ENCODE measurements at regions not wholly inside any gene's neighbourhood (a gene's known extent, or its start where the extent isn't known, plus 50 kb on each side); places are given as distances from the start of the nearest gene placed in this dataset.

DNA sequence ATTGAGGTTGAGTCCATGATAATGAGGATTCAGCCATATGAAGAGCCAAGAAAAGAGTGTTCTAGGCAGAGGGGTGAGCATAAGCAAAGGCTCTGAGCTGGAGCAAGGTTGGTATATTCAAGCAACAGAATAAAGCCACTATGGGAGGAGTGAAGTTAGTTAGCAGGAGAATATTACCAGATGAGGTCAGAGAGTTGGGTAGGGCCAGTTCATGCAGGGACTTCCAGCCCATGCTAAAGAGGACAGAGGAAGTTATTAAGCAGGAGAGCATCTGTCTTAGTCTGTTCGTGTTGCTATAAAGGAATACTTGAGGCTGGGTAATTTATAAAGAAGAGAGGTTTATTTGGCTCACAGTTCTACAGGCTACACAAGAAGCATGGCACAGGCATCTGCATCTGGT is 57.1 kb upstream of the ATG10 start:
- DNase-seq: no peak

DNA sequence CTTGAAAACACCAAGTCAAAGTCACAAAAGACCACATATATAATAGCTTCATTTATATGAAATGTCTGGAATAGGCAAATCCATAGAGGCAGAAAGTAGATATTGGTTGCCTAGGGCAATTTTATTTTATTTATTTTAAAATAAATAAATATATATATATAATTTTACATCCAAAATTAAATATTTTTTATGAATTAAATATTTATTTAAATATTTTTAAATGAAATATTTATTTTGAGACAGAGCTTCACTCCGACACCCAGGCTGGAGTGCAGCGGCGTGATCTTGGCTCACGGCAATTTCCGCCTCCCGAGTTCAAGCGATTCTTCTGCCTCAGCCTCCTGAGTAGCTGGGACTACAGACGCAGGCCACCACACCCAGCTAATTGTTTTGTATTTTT is 58.9 kb upstream of the ATG10 start:
- DNase-seq: no peak

DNA sequence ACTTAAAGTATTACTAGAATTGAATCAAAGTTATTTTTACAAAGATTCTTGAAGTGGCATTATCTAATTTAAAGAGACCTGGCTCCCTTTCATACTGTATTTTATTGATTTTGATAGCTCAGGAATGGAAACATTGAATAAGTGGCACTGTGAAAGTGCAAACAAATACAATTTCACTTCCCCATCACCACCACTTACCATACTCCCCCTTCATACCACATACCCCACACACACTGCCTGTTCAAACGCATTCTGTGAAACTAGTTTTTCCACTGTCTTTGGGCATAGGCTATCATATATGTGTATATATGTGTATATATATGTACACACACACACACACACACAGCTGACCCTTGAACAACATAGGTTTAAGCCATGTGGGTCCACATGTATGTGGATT is 62.1 kb upstream of the ATG10 start:
- no peak for DNase-seq

DNA sequence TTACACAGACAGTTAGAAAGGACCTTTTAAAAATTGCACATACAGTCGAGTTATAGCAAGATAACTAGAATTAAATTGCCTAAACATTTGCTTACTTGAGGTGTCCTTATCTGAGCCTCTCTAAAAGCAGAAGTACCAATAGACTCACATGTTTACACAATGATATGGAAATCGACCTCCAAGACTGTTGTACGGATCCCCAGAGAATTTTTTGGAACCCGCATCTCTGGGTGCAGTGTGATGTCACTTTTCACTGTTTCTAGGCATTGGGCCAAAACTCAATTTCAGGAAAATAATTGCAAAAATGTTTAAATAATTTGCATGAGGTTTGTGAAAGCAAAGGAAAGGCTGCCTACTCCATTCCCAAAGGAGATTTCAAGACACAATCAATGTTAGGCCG is 63.1 kb upstream of the ATG10 start:
- DNase-seq: no peak

DNA sequence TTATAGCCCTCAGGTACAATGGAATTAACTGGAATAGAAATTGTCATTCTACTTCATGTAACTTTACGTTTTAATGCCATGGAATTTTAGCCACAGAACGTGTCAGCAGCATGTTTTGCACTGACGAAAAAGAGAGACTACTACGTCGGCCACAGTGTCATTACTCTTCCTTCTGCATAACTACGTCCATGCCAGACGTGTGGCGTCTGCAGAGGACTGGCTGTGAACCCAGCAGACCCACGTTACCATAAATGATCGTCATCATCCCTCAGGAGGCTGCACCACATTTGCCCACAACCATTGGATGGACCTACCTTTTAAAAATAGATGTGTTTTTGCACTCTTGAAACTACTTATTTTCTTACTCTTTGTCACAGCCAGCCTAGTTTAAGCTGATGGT is 63.8 kb upstream of the ATG10 start:
- no peak for DNase-seq

DNA sequence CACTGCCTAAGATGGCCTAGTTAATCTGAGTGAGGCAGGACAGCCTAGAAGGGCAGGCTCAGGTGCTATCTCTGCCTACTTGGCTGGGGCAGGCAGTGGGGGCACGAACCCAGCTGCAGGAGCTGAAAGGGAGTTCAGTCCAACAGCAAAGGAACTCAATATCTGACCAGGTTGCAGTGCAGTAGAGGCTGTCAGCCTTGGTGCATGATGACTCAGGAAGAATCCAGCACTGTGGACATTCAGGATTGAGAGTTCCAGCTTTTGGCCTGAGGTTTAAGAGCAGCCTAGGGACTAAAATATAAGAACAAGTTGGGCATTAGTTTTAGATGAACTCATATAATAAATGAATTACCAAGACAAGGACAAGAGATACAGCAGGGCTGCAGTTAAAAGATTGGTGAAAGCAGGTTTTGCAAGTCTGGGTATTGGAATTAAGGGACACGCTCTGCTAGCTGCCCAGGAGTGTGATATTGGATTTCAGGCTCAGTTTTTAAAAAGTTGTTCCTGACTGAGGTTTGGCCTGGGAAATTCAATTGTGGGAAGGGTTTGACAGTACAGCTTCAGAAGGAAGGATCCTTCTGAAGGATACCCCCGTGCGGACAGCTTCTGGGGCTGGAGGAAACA is 64.7 kb upstream of the ATG10 start:
- no peak for DNase-seq

DNA sequence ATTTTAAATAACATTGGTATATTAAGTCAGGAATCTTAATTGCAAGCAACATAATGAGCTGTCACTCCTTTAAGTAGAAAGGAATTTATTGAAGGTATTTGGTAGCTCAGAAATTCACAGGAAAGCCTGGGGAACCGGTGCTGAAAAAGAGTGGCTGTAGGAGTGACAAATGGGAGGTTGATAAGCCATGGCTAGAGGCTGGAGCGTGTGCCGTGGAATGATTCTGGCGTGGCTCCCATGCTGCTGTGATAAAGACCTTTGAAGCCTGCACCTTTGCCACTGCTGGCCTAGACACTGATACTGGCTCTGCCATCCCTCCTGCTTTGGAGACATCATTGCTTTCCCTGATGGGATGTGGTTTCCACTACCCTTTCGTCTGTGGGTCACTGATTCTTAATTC is 65.7 kb upstream of the ATG10 start:
- no peak for DNase-seq

DNA sequence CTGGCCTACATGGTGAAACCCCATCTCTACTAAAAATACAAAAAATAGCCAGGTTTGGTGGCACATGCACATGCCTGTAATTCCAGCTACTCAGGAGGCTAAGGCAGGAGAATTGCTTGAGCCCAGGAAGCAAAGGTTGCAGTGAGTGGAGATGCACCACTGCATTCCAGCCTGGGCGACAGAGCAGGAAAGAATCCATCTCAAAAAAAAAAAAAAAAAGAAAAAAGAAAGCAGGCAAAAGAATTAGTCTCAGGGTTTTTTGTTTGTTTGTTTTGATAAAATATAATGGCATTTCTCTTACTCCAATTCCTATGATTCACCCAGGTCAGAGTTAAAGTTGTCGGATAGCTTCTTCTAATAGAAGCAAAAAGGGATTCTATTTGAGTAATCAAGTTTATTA is 67.0 kb upstream of the ATG10 start:
- DNase-seq: no peak

DNA sequence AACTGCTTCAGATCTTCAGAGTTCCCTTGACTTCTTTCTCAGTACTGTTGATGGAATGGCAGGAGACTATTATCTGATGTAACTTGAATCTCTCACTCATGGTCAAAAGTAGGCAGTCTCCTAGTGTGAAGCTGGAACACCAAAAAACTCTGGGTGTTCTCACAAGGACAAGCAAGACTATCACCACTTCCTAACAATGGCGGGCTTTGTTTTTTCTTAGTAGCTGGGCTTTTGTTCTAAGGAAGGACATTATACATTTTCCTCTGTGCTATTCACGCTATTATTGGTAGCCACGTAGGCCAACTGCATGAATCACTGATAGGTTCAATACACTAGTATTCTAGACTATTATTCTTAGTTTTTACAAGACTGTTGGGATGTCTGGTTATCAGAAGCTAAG is 67.7 kb upstream of the ATG10 start:
- peak in 2 of 58 donors; percentile 1 to 29 for DNase-seq

DNA sequence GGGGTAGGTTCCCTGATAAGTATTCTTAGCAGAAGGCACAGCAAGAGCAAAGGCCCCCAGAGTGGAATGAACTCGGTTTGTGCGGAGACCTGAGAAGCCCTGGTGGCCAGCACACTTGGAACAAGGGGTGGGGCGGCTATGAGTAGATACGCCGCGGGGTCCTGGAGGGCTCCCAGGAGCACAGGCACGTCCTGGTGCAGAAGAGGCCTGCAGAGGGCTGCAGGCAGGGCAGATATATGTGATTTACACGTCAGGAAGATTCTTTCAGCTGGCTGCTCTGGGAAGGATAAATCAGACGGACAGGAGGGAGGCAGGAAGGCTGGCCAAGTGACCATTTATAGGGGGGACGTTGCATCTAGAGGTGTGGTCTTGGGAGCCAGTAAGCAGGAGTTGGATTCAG is 70.2 kb upstream of the ATG10 start:
- DNase-seq: no peak

DNA sequence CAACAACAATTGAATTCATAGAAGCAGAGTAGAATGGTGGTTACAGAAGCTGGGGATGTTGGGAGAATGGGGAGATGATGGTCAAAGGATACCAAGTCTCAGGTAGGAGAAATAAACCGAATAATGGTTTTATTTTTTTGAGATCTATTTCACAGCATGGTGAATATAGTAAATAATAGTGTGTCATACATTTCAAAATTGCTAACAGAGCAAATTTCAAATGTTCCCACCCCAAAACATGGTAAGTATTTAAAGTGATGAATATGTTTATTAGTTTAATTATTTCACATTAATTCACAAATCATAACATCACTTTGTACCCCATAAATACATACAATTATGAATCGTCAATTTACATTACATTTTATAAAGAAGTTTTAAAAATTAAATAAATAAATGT is 72.7 kb upstream of the ATG10 start:
- DNase-seq: no peak

DNA sequence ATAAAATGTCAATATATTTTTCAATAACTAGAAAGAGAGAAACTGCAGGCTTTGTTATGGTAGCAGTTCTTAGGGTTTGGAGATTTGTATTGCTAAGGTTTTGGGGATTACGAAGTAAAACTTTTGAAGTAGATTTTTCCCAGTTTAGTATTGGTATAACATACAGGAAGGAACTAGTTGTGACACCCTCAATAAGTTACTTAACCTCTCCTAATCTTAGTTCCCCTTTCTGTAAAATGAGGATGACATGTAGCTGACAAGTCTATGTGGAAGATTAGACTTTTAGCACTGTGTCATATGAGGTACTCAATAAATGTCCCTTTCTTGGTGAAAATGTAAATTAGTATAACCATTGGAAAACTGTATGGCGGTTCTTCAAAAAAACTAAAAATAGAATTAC is 73.4 kb upstream of the ATG10 start:
- no peak for DNase-seq

DNA sequence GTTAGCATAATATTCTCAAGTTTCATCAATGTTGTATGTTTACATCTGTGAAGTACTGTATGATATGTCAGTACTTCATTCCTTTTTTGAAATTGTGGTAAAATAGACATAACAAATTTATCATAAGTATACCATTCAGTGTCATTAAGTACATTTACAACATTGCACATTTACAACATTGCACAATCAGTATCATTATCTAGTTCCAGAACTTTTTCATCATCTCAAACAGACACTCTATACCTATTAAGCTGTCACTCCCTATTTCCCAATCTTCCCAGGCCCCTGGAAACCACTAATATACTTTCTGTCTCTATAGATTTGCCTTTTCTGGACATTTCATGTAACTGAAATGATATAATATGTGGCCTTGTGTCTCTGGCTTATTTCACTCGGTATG is 75.1 kb upstream of the ATG10 start:
- no peak for DNase-seq

DNA sequence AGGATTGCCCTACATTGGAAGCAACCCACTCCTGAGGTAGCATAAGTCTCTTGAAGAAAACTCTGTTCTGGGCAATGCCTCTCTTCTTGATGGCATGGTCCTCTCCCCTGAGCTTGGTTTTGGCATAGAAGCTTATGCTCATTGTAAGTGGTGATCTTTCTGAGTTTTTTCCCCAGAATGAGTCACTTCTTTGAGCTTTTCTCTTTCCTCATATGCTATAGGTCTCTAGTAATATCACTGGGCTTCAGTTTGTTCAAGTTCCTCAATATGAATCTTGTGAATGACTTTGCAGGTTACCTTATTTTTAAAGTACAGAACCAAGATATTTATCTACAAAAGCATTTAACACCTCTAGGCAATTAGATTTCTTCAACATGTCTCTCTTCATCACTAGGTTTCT is 76.5 kb upstream of the ATG10 start:
- no peak for DNase-seq

DNA sequence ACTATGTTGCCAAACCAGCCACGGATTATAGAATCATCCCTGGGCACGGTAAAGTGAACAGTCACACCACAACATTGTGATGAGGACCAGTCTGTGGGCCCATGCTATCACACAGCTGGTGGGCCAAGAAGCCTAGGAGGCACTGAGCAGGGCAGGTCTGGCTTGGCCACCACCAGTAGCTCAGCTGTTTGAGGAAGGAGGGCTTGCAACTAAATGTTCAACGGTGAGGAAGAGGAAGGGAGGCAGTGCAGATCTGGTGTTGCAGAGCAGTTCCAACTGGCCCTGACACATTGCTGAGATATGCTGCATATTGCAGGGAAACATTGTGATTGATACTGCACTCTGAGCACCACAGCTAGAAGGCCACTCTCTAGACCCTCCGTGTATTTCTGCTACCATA is 77.9 kb upstream of the ATG10 start:
- DNase-seq: no peak

DNA sequence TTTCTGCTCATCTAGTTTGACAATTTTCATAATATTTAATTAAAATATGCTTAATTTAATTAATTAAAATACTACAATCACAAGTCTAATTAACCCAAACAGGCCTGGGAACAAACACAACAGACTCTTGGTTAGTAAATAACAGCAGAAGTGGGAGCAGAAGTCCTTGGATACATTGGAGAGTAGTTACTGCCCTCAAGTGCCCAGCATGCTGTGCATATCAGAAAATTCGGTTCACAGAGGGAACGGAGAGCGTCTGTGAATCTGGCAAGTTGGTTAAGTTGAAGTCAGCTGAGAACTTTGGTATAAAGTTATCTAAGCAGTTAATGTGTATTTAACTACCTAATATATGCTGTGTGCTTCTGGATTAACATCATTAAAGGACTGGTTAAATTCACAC is 87.0 kb upstream of the ATG10 start:
- DNase-seq: peak in 3 of 58 donors; percentile 8 to 36 (median 9)

DNA sequence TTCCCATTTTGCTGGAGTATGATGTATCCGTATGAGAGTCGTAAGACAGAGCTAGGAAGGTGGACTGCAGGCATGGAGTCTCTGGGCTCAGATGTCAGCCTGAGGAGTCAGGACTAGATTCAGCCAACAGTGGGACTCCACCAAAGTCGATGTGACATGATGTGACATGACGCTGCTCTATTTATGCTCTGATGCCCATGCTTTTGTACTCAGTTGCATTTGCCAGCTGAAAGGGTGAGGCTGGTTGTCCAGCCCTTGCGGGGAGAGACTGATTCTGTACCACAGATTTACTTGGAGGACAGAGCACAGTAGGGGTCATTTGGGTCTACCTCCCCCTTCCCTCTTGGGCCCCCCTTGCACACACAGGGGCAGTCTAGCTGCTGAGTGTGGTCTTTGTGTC is 88.5 kb upstream of the ATG10 start:
- no peak for DNase-seq

DNA sequence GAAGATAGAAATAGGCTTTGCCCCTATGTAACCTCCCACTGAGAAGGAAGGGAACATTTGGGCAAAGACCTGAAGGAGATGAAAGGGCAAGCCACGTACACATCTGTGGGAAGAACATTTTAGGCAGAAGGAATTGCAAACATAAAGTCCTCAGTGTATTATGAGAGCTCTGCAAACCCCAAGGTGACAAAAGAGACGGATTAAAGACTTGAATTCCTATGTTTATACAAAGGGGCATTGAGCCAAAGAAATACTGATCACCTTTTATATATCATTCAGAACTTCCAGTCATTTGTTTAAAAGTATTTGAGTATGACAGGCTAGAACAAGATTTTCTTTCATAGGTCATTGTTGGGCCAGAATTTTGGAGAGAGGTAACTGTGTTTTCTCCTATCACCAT is 90.2 kb upstream of the ATG10 start:
- no peak for DNase-seq

DNA sequence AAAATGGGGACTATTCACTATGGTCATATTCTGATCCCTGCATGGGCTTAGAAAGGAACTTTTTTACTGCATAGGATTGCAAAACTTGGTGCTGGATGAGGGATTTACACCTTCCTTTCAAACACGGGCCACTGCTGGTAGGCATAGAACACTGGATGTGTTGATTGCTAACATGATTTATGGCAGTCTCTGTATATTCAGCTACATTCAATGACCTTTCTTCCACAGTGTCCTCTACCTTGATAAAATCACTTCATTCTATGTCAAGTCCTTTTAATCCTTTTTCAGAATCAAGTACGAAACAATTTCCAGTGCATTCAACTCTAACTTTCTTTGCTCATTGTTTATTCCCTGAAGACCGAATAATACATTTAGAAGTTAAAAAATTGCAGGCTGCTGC is 91.9 kb upstream of the ATG10 start:
- DNase-seq: no peak

DNA sequence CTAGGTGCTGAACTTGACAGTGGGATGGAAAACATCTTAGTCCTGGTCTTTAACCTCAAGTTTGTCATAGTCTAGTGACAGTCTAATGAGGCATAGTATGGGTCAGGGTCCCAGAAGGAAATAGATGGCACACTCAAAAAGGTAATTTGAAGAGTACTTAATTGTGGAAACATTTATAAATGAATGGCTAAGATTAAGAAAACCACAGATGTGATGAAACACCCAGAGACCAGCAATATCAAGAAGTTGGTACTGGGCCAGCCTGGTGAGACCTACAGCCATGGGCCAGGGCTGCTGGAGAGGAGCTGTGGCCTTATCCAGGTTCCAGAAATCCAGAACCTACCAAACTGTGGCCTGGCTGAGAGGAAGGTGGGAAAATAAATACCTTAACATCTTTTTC is 93.5 kb upstream of the ATG10 start:
- no peak for DNase-seq

DNA sequence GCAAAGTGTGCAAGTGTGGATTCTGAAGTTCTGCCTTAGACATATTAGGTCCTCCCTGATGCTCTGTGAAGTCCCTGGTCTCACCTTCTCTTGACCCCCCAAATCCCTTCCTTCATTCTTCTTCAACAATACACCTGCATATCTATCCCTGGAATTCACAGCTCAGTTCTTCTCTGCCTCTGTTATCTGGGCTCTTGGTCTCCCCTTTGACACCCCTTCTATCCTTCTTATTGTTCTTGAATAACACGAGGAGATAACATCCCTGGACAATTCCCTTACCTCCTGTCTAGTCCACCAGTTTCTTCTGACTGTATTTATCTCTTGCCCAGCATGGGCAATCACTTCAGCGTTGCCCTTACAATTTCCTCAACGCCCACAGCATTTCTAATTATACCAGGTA is 104.8 kb upstream of the ATG10 start:
- no peak for DNase-seq

DNA sequence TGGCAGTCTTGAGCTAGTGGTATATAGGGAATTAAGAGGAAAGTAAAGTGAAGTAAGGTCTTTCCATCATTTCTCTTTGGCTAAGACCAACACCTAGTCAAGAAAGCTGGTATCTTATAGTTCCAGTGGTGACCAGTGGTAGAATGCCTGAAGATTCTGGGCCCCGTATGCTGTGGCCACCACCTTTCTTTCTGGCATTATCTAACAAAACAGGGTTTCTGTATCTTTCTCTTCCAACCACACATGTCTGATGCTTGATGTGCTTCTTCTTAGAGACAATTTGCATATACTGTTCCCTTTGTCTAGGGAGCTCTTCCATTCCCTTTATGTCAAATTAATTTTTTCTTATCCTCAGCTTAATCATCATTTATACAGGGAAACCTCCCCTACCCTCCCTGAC is 109.9 kb upstream of the SSBP2 start:
- no peak for DNase-seq

DNA sequence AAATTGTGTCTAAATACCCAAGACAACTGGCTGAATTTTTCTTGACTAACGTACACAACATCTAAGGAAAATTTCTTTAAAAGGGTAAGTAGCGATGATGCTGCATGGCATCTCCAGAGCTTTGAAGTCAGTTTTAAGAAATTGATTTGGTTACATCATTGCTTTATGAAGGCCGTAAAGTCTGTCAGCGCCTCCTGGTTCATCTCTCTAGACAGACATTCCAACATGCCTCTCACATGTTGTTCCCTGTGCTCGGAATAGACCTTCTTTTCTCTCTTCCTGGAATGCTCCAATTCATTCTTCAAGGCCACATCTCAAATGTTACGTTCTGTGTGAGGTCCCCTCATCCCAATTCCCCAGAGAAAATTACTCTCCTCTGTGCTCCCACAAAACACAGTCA is 108.7 kb upstream of the SSBP2 start:
- no peak for DNase-seq

Data from anterior cingulate cortex (tissue), 58 donors.